GM19351 (cell line): ENCODE measurements at regions not wholly inside any gene's neighbourhood (a gene's known extent, or its start where the extent isn't known, plus 50 kb on each side); places are given as distances from the start of the nearest gene placed in this dataset.

Experiments
- ATAC-seq: cut with Tn5 transposase; IDR thresholded peaks from one replicate; pipeline ENCODE4 v1.9.1; 2021; ENCODE audit warnings: mild to moderate bottlenecking, moderate library complexity; ENCODE audit not compliant: unreplicated experiment

DNA sequence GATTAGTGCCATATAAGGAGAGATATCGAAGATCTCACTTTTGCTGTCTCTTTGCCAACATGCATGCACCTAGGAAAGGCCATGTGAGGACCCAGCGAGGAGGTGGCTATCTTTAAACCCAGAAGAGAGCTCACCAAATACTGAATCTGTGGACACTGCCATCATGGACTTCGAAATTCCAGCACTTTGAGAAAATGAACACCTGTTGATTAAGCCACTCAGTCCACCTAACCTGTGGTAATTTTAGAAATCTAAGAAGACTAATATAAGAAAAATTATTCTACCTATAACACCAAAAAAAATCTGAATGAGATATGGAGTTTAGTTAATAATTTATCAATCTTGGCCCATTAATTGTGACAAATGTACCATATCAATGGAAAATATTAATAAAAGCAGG lies 193.6 kb upstream of the CARD18 start:
- ATAC-seq: no peak

DNA sequence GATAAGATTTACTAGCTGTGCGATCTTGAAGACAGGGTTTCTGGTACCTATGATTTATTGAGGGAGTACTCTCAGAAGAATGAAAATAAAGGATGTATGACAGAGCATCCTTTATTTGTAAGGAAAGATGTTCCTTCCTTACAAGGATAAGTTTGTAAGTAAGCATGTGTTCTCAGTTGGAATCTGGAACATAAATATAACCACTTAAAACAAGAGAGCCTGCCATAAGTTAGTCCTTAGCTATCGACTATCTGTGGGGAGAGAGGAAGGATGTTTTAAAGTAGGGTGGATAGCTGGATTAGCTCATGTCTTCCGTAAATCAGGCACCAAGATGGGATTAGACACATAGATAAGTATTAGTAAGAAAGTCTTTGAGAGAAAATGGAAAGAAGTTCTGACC lies 192.6 kb upstream of the CARD18 start:
- ATAC-seq: no peak

DNA sequence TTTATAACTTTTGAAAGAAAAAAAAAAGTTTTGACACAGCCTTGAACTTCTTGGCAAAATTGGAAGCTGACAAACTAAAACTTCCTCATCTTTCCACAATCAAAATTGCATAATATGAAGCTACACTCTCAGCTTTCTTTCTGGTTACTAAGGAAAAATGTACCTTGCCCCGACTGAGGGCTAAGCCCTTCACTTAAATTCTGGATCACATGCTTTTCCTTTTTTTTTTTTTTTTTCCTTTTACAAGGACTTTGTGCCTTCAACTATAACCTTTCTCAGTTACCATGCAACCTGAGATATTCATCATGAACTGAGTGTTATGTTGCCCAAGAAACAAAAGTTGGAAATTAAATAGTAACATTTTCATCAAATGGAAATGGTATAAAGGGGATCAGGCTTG lies 188.5 kb upstream of the CARD18 start:
- ATAC-seq: no peak

DNA sequence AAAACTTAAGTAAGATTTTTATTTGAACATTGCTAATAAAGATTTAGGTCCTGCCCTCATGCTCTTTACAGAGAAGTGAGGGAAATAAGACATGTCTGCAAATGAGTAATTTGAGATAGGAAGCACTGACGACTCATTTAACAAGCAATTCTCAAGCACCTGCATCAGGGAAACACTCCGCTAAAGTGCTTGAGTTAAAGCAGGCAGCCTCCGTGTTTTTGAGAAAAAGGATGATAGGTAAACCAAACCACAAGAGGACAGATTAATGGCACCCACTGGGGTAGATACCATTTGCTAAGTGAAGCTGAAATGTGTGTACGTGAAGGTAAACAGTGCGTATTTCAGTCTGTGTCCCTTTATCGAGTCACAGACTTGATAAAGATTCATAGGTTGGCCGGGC lies 184.6 kb upstream of the CARD18 start:
- no peak for ATAC-seq

DNA sequence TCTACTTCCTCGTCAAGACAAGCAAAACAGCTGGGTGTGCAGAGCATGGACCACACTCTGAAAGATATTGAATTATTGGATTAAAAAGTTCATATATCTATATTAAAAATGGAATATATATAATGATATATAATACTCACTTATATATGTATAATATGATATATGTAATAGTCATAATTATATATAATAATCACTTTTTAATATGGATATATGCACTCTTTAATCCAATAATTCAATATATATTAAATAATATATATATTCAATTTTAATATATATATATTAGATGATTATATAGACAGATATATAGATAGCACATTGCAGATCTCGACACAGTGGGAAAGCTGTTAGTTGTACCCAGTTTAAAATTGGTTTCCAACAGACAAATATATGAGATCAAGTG lies 182.1 kb upstream of the CARD18 start:
- ATAC-seq: no peak

DNA sequence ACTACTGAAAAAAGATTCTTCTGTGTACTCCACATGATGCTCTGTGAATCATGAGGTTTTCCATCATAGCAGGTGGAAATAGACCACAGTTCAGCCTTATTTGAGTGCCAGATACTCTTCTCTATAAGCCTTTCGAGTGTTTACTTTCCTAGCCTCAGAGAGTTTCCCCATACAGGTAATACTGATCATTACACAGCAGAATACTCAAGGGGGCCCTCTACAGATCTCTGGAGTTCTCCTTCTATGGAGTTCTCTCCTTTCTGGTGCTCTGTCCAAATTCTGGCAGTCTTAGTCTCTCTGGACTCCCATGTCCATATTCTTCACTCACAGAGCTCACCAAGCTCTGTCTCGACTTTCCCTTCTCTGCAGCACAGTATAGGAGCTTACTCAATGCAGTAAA lies 175.7 kb upstream of the CARD18 start:
- no peak for ATAC-seq

DNA sequence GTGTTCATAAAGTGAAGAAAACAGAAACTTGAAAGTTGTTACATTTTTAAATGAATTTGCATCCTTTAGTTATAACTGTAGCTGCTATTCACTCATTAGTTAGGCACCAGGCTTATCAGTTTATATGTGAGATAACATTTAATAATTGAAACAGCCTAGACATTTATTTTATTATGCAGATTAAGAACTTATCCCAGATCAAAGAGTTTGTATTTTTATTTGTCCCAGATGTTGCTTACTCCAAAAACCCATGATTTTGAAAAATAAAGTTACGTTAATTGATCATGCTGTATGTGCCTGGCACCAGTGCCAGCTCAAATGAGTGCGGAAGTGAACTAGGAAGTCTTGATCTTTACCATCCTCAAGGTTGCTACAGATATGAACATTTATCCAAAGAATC lies 172.7 kb upstream of the CARD18 start:
- ATAC-seq: no peak

DNA sequence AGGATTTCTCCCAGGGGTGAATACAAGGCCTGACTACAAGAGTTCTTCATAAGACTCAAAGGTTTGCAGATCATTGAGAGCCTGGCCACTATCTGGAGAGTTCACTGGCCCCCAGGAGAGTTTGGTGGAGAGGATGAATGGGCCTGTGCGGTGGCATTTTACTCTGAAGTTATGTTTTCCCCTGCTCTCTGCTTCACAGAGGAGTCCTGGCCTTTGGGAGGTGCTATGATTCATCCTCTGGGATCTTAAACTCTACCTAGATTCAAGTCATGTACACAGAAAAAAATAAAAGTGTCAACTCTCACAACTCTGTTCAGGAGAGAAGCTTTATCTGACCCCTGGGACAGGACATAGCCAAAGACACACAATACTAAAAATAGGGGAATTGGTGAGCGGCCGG lies 159.1 kb upstream of the CARD18 start:
- ATAC-seq: no peak

DNA sequence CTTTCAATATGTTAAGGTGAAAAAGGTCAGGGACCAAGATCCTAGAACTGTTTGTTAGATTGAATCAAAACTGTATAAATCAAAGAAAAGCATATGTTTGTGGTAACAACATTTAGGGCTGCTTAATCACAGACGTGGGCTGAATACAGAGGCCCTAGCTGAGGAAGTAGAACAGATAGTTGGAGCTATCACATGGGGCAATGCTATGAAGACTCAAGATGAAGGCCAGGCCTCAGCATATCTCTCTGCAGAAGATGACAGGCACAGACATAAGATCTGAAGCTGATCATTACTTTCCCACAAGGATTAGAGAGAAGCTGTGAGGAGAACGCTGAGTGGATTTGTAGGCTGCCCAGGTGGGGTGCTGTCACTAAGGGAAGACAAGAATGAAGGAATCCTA lies 158.6 kb upstream of the CARD18 start:
- no peak for ATAC-seq

DNA sequence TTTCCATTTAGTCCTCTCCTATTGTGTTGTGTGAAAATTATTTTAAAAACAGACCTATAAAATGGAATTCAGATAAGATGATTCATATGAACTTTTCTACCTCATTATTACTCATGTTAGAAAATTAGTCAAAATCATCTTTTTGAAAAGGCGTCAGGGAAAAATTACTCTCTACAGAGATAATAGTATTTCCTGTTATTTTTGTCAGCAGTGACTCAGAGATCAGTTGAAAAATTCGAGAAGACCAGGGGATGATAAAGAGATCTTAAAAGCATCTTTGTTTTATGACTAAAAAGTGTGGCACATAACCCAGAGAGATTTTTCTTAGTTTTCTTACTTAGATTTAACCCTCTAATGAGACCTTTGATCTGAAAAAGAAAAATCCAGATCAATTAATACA lies 157.9 kb upstream of the CARD18 start:
- ATAC-seq: no peak

DNA sequence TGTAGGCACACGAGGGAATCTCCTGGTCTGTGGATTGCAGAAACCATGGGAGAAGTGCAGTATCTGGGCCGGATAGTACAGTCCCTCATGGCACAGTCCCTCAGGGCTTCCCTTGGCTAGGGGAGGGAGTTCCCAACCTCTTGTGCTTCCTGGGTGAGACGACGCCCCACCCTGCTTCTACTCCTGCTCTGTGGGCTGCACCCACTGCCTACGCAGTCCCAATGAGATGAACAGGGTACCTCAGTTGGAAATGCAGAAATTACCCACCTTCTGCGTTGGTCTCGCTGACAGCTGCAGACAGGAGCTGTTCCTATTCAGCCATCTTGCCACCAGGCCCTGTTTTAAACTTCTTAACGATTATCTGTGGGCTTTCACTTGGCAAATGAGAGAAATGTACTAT lies 157.2 kb upstream of the CARD18 start:
- ATAC-seq: no peak

DNA sequence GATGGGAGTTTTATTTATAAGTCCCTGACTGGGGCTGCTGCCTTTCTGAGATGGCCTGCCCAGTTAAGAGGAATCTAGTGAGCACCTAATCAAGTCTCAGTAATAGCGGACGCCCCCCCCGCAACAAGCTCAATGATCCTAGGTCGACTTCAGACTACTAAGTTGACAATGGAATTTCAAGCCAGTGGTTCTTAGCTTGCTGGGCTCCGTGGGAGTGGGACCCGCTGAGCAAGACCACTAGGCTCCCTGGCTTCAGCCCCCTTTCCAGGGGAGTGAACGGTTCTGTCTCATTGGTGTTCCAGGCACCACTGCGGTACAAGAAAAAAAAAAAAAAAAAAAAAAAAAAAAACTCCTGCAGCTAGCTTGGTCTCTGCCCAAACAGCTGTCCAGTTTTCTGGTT lies 156.8 kb upstream of the CARD18 start:
- no peak for ATAC-seq

DNA sequence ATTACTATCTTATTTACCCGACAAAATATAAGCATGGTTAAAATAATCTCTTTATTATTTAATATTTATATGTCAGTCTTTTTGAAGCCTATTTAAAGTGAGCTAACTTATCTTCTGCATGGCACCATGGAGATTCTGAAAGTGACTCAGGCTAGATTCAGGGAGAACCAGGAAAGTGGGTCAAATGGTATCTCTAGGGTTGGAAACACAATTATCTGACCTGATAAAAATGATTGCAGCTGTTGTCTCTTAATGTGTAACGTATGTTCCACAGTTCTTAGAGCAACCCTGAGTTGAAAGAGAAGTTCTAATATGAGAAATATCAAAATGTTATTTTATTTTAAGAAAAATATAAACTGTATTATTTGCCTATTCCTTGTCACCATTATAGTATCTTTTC lies 143.1 kb upstream of the CARD18 start:
- ATAC-seq: no peak

DNA sequence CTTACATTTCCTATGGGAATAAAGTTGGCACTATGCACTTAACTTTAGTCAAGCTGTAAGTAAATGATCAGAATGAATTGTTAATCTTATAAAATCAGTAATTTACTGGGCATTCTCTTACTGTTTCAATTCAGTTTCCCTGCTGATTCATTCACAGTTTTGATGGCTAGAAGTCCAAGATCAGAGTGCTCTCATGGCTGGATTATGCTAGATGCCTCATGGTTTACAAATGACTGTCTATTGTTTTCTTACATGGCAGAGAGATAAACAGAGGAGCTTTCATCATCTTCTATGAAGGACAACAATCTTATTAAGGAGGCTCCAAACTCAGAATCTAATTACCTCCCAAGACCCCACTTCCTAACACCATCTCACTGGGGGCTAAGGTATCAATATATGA lies 135.1 kb upstream of the CARD18 start:
- ATAC-seq: no peak

DNA sequence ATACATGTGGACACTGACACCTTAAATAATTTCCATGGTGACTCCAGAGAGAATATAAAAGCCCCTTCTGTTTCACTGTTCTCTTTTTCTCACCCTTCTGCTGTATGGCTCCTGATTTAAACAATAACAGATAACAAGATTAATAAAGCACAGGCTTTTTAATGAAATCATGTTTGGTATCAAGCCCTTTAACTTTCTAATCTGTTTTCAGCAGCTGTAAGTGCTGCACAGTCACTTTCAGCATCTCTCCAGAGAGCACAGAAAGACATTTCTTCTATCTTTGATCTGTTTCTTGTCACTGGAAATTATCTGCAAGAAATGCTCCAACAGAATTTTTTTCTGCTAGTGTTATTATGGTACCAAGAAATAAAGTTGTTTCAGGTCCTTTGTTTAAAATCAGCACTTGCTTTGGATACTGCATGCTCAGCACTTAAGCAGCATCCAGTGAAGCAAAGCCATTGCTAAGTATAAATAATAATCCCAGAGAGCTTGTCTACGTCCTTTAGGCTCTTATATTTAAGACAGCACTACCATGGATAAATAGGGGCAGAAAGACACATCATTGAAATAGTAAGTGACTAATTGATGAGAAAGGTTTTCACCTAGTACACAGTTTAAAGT lies 134.2 kb upstream of the CARD18 start:
- ATAC-seq: no peak

DNA sequence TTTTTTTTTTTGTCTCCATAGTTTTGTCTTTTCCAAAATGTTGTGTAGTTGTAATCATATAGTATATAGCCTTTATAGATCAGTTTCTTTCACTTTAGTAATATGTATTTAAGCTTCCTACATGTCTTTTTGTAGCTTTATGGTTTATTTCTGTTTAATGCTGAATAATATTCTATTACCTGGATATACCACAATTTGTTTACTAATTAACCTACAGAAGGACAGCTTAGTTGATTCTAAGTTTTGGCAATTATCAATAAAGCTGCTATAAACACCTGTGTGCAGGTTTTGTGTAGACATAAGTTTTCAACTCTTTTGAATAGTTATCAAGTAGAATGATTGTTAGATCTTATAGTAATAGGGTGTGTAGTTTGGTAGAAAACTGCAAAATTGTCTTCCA lies 130.3 kb upstream of the CARD18 start:
- ATAC-seq: no peak

DNA sequence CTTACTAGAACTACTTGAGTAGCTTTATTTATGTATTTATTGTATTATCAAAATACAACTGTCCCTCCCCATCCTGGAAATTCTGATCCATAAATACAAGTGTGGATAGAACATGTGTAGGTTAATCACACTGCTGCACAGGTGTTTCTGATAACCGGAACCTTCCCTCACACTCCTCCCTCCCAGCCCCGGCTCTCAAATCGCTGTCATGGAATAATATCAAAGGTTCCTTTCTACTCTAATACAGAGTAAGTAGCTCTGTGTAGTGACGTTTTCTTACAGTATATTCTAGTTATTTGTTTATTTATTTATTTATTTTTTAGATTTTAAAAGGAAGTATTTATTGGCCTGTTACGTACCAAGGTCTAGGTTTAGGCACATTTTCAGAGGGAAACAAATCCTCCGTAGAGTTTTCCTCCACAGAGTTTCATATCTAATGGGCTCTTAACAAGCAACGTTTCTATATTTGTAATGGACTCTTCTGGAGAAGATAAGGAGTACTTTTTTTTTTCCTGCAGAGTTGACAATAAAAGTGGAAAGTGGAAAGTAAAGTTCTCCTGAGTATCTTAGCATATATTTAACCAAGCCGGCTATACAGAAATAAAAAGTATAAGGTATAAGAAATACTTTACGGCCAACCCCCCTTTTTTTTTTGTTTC lies 129.0 kb upstream of the CARD18 start:
- no peak for ATAC-seq

DNA sequence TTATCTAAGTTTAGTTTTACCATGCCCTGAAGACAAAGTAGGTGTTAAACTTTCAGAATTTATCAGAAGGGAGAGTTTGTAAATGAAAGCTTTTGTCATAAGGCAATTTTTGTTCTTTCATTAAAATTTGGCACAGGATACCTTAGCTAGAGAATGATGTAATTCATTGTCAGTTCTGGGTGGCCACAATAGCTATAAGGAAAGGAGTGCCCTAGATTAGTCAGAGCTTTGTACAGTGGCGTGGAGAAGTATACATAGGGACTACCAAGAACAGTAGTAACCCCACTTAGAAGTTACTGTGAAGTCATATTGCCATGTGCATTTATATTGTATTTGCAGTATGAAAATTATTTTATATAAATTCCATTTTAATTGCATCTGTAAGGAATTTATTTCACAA lies 126.3 kb upstream of the CARD18 start:
- no peak for ATAC-seq

DNA sequence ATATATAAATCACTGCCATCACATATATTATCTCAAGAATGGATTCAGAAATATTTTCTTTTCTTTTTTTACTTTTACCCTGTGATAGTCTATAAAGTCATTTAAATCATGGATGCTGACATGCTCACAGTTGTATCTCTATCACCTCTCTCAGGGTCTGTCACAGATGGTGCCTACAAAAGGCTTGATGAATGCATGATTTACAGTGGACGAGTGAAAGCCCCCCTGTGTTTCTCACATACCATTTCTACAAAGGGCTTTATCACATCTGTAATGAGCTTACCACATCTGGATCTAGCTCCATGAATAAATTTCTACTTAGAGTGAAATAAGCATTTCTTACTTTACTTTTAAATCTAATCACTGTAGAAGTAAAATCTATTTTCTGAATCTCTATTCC lies 121.4 kb upstream of the CARD18 start:
- no peak for ATAC-seq

DNA sequence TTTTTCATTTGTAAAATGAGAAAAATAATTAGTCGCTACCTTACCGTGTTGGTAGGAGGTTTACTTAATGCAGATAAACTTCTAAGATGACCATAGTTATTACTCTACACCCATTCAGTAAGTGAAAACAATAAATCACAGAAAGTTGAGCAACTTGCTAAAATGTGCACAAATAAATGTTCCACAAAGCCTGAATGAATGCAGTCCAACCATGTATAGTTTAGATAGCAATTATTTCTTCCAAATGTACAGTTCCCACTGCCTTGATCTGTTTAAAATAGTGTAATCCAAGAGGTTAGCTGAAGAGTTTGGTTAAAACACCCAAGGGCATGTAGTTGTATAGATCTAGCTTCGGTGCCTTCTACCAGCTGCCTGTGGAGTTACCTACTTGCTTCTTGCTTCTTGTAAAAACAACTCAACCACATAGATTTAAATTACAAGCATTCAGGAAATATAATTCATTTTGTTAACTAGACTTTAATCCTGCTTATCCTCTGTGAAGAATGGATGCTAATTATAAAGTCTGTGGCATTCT lies 106.3 kb upstream of the CARD18 start:
- no peak for ATAC-seq

DNA sequence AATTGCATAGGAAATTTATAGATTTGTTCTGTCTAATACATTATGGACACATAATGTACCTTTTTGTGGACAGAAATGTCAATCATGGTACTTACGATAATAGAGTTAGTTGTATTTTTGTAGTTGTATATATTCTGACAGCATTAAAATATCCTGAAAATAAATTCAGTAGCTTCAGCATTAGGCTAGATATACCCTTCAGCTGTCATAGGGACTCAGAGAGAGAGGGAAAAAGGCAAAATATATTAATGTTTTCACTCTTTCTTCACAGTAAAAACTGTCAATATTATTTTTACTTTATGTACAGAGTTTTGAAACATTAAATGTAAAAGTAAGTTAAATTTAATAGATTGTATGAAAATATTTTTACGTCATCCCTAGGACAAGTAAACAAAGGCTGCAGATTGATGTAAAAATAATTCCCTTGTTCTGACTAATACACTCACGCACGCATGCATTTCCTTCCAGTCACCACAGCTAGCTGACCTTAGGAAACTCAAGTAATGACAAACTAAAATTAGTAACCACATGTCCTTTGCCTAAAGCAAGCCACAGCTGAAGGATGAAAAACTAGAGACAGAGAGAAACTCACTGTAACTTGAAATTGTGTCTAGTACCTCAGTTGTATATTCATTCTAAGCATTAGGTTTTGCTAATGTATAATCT lies 104.7 kb upstream of the CARD18 start:
- no peak for ATAC-seq

DNA sequence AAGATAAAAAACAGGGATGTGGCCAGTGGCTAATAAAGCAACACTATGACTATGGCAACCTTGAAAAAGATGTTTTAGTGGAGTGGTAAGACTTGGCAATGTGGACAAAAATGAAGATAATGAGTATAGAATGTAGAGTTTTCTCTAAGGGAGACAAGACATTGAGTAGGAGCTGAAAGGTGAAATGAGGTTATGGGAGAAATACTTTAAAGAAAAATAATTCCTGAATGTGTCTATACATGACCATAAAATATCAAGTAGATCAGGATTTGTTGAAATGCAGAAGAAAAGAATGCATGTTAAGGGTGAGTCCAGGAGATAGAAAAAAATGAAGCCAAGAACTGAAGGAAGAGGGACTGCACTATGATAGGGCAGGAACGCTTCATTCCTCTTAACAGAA lies 101.6 kb upstream of the CARD18 start:
- no peak for ATAC-seq
